ENCODE measurements at regions not wholly inside any gene's neighbourhood (a gene's known extent, or its start where the extent isn't known, plus 50 kb on each side); places are given as distances from the start of the nearest gene placed in this dataset.

DNA sequence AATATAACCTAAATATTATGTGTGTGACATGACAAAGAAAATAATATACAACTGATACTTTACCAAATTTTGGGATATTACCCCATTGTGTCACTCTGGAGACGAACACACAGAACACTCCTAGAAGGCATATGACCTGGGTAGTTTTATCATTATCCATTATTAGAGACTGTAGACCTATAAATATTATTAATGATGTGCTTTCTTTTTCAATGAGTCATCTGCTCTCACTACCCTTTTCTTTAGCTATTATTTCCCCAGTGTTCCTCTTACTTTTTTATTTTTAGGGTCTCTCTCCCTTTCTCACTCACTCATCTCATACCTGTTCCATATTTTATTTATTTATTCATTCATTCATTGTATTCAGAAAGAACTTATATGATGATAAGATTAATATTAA is 143.3 kb upstream of the ITGA4 start:
- 62 to 78% methylated on average over 1 of the region's 1 CpG for WGBS, 2 donors
- H3K4me1 ChIP-seq, result no peaks in the 10 kb centered on the region
- no peak overlapping the region for H3K27ac ChIP-seq
- no peak for ATAC-seq
- no peak for DNase-seq
- TF ChIP-seq CTCF (IDR thresholded peaks at IDR 0.05), result no peak
- no peaks in the 10 kb centered on the region for H3K36me3 ChIP-seq
- no peak overlapping the region for H3K4me3 ChIP-seq
- no peak for FAIRE-seq
- no peaks in the 10 kb centered on the region for H3K27me3 ChIP-seq
- no peaks in the 10 kb centered on the region for H3K9me3 ChIP-seq
- intact Hi-C loops (cut with DNase I), result no loop called here

DNA sequence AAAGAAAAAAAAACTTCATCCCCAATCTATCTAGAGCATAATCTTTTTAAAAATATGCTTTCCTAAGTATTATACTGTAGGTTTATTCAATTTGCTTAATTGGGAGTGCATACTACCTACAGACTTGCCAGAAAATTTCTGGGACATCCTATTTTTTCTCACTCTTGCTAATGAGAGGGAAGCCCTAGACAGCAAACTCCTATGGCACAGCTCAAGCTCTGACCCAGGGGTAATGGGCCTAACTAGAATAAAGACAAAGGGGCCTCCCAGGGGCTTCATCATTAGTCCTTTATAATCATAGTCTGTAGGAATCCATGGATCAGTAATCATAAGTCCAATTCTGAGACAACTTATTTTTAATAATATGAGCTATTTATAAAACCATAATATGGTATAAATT is 142.6 kb upstream of the ITGA4 start:
- H3K36me3 ChIP-seq, result no peaks in the 10 kb centered on the region
- no peaks in the 10 kb centered on the region for H3K27me3 ChIP-seq
- no peaks in the 10 kb centered on the region for H3K4me1 ChIP-seq
- no peak for TF ChIP-seq CTCF (IDR thresholded peaks at IDR 0.05)
- no peak overlapping the region for H3K4me3 ChIP-seq
- no peak for FAIRE-seq
- no peaks in the 10 kb centered on the region for H3K9me3 ChIP-seq
- H3K27ac ChIP-seq, result no peak overlapping the region
- ATAC-seq, result no peak
- intact Hi-C loops (cut with DNase I), result no loop called here
- no peak for DNase-seq

DNA sequence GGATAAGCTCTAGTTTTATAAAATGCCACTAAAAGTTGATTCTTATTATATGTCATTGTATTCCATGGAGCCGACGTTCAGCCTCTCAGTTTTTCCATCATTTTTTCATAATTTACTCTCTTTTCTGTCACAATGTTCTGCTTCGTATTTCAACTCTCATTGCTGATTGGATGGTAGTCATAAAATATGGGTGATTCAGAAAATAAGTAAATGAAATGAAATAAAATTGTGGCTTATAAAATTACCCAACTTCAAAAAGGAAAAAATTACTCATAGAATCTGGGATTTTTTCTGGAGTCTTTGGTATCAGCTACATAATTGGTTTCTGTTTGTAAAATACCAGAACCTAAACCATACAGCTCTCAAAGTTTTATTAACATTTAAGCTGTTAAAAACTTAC is 139.7 kb upstream of the ITGA4 start:
- no peaks in the 10 kb centered on the region for H3K36me3 ChIP-seq
- intact Hi-C loops (cut with DNase I), result no loop called here
- H3K4me3 ChIP-seq, result no peak overlapping the region
- no peaks in the 10 kb centered on the region for H3K4me1 ChIP-seq
- no peak overlapping the region for H3K27ac ChIP-seq
- WGBS, 2 donors, result 73 to 84% methylated on average over 3 of the region's 3 CpGs
- no peak for TF ChIP-seq CTCF (IDR thresholded peaks at IDR 0.05)
- ATAC-seq (no peak), DNase-seq (no peak), FAIRE-seq (no peak)
- no peaks in the 10 kb centered on the region for H3K9me3 ChIP-seq
- no peaks in the 10 kb centered on the region for H3K27me3 ChIP-seq

DNA sequence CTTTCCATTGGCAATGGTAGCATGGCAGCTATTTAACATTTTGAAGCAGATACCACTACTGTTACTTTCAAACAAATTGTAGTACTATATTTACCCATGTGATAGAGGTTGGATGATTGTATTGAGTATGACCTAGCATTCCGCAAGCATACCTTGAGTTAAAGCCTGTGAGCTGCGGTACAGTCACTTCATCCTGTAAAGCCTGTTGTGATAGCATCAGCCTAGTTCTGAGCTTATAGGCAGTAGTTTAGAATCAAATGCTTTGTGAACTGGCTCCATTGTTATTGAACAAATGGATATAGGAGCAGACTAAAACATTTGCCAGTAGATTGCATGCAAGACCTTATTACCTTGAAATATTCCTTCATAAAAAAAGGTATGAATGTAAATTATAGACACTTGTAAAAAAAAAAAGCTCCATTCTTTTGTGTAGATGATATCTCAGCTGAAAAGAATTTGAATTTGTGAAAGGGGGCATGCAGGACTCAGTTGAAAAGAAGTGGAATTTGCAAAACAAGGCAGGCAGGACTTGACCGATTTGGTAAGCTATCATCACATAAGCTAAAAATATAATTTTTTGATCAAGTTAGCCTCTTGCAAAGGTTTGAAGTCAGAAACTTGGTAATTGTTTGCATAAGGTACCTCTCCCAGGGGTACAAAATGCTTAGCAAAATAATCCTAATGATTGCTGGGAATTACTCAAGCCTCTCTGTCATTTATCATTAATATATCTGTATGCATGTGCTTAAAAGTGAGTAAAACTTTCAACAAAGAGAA is 138.5 kb upstream of the ITGA4 start:
- Histone ChIP-seq H3K27ac (no peak overlapping the region), H3K36me3 (no peaks in the 10 kb centered on the region), H3K4me1 (no peaks in the 10 kb centered on the region), H3K9me3 (no peaks in the 10 kb centered on the region), H3K27me3 (no peaks in the 10 kb centered on the region), H3K4me3 (no peak overlapping the region)
- intact Hi-C loops (cut with DNase I), result no loop called here
- no peak for TF ChIP-seq CTCF (IDR thresholded peaks at IDR 0.05)
- DNase-seq (no peak), ATAC-seq (no peak), FAIRE-seq (no peak)
- 87 to 93% methylated on average over 3 of the region's 3 CpGs for WGBS, 2 donors

DNA sequence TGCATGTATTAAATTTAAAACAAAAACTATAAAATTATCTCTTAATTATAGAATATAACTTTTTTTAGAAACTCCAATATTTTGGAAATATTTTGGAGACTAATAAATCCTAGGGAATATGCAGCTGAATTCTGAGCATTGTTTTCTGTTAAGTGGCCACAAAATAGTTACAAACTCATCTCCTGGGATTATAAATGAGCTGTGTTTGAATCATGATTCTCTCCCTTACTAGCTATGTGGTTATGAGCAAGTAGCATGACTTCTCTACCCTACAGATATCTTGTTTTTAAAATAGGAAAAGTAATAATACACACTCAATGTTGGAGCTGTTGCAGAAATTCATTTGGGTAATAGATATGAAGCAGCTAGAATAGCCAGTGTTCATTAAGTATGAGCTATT is 137.9 kb upstream of the ITGA4 start:
- no peak overlapping the region for H3K27ac ChIP-seq
- no peaks in the 10 kb centered on the region for H3K27me3 ChIP-seq
- no peak for ATAC-seq
- no peak for FAIRE-seq
- no peaks in the 10 kb centered on the region for H3K9me3 ChIP-seq
- H3K4me1 ChIP-seq, result no peaks in the 10 kb centered on the region
- intact Hi-C loops (cut with DNase I), result no loop called here
- TF ChIP-seq CTCF (IDR thresholded peaks at IDR 0.05), result no peak
- no peak for DNase-seq
- H3K36me3 ChIP-seq, result no peaks in the 10 kb centered on the region
- H3K4me3 ChIP-seq, result no peak overlapping the region
